KBM-7 (cell line): ENCODE measurements at regions not wholly inside any gene's neighbourhood (a gene's known extent, or its start where the extent isn't known, plus 50 kb on each side); places are given as distances from the start of the nearest gene placed in this dataset.
A peak's percentile ranks its signal among the peaks of the same experiment; 100 is the strongest.

Source experiments
- DNase-seq: peaks from one replicate; pipeline ENCODE4 v3.0.0-alpha.2; 2015
- in situ Hi-C: fragments of 300-500 bp; cut with MboI; formaldehyde crosslinking; loops from 2 replicates; pipeline ENCODE4 v1.14.3; 2020; ENCODE audit warnings: low sequenced_read_pairs, low pct_unique_long_range_greater_than_20kb, mixed read lengths

DNA sequence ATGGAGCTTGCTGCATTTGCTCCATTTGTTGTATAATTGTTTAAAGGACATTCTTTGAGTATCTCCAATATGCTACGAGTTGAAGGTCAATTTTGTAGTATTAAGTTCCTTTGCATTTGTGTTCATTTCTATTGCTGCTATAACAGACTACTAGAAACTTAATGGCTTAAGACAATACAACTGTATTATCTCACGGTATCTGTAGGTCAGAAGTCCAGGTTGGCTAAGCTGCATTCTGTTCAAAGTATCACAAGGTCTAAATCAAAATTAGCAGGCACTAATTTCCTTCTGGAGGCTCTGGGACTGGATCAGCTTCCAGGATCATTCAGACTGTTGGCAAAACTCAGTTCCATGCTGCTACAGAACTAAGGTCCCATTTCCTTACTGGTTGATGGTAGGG lies 340.6 kb downstream of the GXYLT1 start:
- DNase-seq: no peak
- in situ Hi-C loops: no loop called here

DNA sequence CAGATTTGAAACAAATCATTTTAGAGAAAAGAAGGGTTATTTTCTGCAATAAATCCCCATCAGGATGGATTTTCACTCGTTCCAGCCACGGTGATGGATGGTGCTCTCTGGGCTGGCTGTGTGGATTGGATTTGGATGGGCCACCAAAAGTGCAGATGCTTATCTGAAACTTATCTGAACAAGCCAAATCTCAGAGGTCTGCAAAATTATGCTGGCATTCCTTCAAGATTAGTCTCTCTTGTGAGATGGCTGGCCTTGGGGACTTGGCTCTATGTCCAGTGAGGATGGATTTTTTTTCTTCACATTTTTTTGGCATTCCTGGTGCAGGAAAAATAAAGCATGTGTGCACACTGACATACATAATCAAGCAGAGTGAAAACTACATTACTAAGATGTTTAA lies 341.9 kb downstream of the GXYLT1 start:
- in situ Hi-C loops: no loop called here
- DNase-seq: no peak

DNA sequence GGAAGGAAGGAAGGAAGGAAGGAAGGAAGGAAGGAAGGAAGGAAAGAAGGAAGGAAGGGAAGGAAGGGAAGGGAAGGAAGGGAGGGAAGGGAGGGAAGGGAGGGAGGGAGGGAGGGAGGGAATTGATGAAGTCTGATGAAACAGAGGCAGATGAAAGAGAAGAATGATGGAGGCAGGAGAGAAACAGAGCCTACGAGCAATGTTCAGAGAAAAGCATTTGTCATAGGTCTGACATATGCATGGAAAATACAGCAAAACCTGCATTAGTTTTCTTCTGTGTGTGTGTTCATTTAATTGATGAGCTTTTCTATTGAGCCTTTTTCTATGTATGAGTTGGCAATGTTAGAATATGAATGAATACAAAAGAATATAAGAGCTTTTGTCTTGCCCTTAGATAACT lies 343.4 kb downstream of the GXYLT1 start:
- DNase-seq: no peak

DNA sequence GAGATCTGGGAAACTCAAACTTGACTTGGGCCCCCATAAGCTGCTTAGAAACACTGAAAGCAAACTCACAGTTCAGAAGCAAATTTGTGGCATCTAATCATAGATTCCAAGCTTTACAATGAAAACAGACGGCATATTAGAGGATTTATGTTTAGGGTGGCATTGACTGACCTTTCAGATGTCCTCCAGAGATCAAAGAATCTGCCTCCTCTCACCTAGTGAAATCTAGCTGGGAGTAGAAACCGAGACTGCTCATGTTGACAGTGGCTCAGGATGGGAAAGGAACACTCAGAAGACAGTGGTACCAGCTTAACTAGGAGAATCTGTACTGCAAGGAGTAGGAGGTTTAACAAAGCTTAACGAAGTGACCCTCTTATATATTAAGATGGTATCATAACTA lies 345.0 kb downstream of the GXYLT1 start:
- in situ Hi-C loops: no loop called here
- no peak for DNase-seq

More for the DNA sequence above, 343.4 kb downstream of the GXYLT1 start:
- in situ Hi-C loops: no loop called here

DNA sequence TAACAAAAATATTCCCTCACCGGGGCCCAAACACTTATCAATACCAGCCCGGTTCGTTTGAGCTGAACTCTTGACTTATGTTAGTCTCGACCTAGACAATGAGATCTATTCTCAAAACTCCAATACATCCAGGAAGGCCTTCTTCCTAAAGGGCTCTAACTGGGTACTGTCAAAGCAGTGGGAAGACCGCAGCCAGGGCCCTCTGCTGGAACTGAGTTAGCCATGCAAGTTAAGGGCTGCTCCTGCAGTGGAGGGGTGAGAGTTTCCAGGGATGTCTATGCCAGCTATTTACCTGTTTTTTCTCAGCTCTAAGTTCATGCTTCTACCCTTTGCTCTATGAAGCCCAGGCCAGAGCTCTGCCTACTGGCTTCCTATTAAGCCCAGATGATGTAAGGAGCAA lies 348.8 kb downstream of the GXYLT1 start:
- in situ Hi-C loops: no loop called here
- peak; percentile 6 for DNase-seq

DNA sequence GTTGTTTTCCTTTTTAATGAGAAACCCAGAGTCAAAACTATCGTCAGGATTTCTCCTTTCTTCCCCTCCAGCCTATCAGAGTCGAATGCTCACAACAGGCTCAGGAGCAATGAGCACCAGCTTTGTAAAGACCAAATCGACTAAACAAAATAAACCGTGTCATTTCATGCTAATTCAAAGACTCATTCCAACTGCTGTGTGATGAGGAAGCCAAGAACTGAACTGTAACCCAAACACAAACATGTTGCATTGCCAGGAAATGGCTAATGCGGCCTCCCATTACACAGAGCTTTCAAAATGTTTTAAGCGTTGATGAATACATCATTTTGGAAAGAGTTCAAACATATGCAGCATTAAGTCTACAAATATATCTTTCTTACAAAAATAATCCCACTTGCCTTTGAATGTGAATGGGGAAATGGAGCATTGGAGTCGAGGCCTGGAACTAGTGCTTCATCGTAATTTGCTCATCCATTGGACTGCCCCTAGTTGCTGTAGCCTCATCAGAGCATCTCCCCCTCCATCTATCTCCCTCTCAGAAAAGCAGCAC lies 349.5 kb downstream of the GXYLT1 start:
- in situ Hi-C loops: no loop called here
- DNase-seq: no peak

DNA sequence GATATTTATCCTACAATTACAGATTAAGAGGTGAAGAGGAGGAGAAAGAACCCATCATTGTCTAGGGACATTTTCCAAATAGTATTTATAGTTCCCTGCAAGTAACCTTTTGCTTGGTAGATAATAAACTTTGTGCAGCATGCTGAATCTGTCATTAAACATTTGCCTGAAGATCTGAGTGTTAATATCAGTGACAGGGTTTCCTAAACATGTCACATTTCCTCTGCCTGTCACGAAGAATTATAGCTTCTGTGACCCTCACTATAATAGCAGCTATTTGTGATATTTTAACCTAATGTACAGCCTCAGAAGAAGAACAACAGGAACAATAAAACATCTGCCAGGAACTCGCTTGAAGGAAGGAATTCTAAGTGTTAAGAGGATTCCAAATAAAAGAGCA lies 350.3 kb downstream of the GXYLT1 start:
- in situ Hi-C loops: no loop called here
- no peak for DNase-seq

DNA sequence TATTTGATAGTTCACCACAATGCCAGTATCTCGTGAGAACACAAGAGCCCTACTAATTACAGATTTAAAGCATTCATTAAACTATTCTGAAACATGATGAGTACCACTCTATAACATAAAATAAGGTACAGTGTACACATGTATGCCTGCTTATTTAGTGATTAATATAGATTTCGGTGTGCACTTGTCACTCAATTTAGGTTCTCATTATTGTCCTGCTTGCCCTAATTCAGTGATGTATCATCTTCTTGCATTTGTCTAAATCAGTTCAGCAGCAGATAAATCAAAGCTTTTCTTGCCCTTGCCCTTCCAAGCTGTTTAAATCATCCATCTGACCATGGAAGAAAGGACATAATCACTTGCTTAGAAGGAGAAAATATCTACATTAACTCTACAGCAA lies 359.7 kb downstream of the GXYLT1 start:
- DNase-seq: no peak
- in situ Hi-C loops: no loop called here

DNA sequence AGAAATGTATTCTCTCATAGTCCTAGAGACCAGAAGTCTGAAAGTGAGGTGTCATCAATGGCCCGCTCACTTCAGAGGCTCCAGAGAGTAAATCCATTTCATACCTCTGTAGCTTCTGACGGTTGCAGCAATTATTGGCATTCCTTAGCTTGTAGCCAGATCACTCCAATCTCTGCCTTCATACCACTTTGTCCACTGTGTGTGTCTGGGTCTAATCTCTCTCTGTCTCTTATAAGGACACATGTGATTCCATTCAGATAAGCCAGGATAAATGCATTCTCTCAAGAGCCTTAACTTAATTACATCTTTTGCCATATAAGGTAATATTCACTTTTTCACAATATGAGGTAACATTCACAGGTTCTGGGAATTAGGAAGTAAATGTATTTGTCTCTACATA lies 365.7 kb downstream of the GXYLT1 start:
- DNase-seq: no peak
- in situ Hi-C loops: no loop called here

DNA sequence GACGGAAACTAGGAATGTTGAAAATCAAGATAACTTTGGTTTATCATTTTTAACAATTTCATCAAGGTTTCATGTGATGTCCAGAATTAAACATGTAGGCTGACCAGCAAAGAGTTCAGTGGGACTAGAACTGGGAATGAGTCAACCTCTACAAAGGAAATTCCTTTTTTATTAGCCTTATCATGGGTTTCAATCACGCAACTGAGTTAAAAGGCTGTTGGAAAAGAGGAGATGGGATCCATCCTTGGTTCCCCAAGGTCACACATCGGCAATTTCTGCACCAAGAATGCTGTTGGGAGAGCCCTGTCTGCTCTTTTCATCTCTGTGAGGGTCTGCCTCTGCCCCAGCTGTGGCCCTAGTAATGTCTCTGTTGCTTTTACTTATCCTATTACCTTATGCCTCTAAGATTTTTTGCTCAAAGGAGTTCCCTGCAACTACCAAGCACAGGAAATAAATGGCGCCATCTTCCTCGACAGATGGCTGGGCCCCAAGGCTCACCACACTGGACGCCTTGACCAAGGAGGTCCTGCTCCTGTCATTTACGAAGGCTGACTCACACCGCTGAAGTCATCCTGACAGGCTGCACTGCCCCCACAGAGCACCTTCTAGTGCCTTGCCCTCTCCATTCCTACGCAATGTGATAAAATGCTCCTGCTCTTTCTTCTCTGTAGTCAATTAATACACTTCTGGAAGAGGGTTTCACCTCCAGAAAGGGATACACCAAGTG lies 367.4 kb downstream of the GXYLT1 start:
- no peak for DNase-seq
- in situ Hi-C loops: no loop called here

DNA sequence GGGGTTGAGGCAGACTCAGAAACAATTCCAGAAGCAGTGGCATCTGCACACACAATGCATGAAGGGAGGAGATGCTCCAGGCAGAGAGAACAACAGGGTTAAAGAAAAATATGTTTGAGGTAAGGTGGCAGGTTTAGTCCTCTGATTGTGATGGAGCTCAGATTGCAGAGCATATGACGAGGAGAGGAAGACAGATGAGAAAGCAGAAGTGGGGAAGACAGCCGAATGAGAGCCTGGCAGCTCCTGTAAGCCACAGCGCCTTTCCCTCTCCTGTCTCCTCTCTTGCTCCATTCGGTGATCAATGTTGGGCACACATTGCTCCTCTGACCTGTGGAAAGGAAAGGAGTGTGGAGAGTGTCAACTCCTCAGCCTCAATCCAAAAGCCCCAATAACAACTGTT lies 372.2 kb downstream of the GXYLT1 start:
- peak; percentile 19 for DNase-seq
- in situ Hi-C loops: no loop called here

DNA sequence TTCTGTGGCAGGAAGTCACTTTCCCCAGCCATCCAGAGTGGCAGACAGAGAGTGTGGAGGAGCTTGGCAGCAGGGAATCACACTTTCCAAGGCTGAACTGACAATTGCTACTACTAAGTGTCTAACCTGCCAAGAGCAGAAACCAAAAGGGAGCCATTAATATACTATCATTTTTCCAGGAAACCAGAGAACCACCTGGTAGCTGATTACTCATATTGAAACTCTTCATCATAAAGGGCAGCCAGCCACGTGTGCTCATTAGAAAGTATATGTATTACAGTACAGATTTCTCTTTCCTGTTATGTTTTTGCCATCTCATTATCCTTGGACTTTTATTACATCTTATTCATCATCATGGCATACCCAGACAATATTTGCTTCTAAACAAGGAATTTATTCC lies 374.9 kb downstream of the GXYLT1 start:
- DNase-seq: no peak
- in situ Hi-C loops: no loop called here

DNA sequence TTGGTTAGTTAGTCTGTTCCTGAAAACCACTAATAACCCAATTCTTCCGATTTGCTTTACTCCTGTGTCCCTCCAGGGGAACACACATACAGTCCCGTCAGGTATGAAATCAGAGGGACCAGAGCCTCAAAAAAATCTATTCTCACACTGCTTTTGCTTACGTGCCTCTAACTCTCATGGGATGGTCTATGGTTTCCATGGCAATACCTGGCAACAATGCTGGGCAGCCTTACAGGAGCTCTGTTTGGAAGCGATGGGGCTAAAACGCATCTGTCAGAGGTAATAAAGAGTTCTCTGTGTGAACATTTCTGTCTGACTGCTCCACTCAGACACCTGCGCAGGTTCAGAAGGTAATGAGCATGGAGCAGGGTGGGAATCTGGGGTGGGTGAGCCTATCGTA lies 376.2 kb downstream of the GXYLT1 start:
- no peak for DNase-seq

DNA sequence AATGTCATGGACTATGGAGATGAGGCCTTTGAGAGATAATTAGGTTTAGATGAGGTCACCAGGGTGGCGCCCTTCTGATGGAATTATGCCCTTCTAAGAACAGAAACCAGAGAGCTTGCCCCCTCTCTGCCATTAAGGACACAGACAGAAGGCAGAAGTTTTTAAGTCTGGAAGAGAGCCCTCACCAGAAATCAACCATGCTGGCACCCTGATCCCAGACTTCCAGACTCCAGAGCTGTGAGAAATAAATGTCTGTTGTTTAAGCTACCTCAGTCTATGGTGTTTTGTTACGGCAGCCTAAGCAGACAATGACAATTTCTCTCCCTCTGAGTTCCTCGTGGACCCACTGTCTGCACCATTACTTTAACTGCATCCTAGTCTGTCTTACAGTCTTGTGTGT lies 382.0 kb downstream of the GXYLT1 start:
- no peak for DNase-seq
- in situ Hi-C loops: no loop called here

More for the DNA sequence above, 376.2 kb downstream of the GXYLT1 start:
- in situ Hi-C loops: no loop called here

DNA sequence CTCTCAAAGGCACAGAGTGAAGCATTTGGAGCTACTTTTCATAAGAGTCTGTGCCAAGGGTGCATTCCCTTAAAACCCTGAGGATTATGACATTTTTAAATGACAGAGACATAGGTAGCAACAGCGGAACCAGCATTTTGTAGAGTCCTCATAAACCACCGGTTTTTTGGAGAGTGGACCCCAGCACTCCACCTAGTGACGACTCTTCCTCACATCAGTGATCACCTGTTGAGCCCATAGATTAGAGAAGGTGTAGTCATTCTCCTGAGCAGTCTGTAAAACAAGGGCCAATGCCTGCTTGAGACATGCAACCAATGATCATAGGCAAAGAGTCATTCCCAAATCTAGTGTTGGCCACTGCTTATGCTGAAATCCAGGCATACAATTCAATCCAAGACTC lies 399.1 kb downstream of the GXYLT1 start:
- no peak for DNase-seq
- in situ Hi-C loops: no loop called here

DNA sequence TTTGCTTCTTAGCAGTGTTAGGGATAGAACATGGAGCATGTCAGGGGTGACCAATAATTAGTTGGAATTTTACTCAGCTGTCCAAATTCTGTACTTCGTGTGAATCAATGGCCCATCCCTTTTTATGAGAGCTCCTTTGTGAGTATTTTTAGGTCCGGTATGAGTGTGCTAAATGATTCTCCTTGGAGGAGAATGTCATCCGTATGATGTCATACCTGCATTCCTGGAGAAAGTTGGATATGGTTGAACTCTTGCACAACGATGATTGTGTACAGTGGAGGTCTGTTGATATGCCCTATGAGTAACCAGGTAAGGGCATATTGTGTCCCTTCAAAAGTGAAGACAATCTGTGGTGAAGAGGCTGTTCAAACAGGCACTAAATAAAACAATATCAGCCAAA lies 400.8 kb downstream of the GXYLT1 start:
- DNase-seq: no peak
- in situ Hi-C loops: no loop called here

DNA sequence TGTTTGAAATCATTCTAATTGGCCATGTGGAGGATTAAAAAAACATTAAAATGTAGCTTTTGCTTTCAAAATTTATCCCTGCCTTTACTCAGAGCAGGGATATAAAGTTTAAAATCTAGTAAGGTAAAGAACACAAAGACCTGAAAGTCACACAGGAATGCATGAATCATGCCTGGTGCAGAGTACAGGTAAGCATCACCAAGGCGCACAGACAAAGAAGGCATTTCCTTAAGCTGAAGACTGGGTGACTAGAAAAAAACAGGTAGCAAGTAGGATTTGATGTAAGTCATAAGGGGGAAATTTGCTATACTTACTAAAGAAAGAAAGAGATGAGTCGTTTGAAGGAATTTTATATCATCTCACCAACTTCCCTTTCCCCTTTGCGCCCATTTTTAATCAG lies 405.6 kb downstream of the GXYLT1 start:
- DNase-seq: no peak

DNA sequence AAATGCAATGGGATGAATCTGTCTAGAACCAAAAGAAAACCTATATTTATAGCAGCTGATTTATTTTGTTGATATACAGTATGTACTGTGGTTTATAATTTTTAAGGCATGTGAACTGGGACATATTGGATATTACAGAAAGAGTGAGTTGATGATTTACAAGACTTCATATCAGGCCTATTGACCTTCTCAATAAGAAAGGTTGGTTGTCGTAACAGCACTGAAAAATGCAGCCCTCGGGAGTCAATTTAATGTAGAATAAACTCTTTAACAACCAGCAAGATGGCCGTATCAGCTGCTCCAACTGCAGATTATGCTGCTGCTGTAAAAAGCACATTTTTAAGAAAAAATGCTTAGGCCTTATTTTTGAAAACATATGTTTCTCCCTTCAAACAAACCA lies 407.3 kb downstream of the GXYLT1 start:
- in situ Hi-C loops: no loop called here
- no peak for DNase-seq

More for the DNA sequence above, 405.6 kb downstream of the GXYLT1 start:
- in situ Hi-C loops: no loop called here

DNA sequence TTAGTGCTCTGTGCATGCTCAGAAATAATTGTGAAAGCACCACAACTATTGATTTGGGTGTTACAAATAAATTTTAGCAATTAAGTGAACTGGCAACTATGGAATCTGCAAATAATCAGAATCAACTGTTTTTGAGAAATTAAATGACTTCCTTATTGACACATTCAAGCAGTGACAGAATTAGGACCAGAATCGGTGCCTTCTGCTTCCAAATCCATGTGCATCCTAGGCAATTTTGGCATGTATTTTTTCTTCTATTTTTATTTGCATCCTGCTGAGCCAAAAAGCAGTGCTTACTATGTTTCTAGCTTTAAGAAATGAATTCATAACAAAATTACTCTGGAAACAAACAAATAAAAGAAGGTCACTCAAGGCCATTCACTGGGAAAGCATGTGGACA lies 408.2 kb downstream of the GXYLT1 start:
- in situ Hi-C loops: no loop called here
- no peak for DNase-seq

DNA sequence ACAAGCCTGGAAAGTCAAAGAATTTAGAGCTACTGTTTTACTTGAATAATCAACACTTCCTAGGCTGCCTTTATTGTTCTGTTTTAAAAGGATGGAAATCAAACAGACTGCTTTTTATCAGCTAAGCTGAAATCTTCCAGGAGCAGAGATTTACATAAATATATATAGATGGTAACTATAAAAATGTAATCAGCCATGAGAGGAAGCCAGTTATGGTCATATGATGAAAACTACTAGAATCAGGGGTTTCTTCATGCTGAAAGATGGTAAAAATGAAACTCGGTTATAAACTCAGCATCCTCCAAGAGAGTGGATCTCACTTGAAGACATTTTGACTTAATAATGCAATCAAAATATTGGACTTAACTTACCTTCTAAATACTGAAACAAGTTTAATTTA lies 413.0 kb downstream of the GXYLT1 start:
- DNase-seq: no peak
- in situ Hi-C loops: no loop called here

DNA sequence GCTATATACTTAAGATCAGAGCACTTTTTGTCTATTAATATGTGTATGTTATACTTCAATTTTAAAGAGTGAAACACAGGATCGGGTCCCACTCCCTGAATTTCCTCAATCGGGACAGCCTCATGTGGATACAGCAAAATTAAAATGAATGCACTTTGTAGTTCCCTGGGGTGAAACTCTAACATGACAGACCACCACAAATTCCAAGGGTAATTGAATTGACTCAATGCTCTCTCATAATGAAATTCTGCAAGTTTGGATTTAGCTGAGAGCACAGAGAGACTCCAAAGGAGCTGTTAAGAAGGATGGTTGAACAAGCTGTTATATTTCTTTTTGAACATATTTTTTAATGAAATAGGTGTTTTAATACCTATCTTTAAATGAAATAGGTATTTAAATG lies 413.6 kb downstream of the GXYLT1 start:
- in situ Hi-C loops: no loop called here
- no peak for DNase-seq
